ENCODE measurements at regions not wholly inside any gene's neighbourhood (a gene's known extent, or its start where the extent isn't known, plus 50 kb on each side); places are given as distances from the start of the nearest gene placed in this dataset.

- no peak for TF ChIP-seq CTCF (conservative IDR thresholded peaks at IDR 0.05; ENCODE audit: low read depth in 2 of 2)
- no peak for TF ChIP-seq JUNB (IDR thresholded peaks at IDR 0.05; ENCODE audit: unreplicated experiment)
- TF ChIP-seq EZH2phosphoT487 (IDR thresholded peaks at IDR 0.05; ENCODE audit: unreplicated experiment) = no peak
- no peak for TF ChIP-seq EZH2 (IDR thresholded peaks at IDR 0.05; ENCODE audit: low read depth, unreplicated experiment)
- no peak for TF ChIP-seq POLR2AphosphoS5 (IDR thresholded peaks at IDR 0.05; ENCODE audit: low read depth)
- TF ChIP-seq ETS1 (IDR thresholded peaks at IDR 0.05) = no peak
- no peak for TF ChIP-seq CREB1 (CRISPR knock-in tag; IDR thresholded peaks at IDR 0.05; ENCODE audit: low read depth)
- TF ChIP-seq REST (IDR thresholded peaks at IDR 0.05; ENCODE audit: unreplicated experiment) = no peak
- no peak for TF ChIP-seq NANOG (IDR thresholded peaks at IDR 0.05; ENCODE audit: borderline replicate concordance)
- TF ChIP-seq ZNF114 (CRISPR knock-in tag; IDR thresholded peaks at IDR 0.05) = no peak
Measured at GRCh38 chr14:53743371-53743770, 213.3 kb downstream of the BMP4 start.

All from GM23338 (cell line).